IMR-90 (cell line): ENCODE measurements at regions not wholly inside any gene's neighbourhood (a gene's known extent, or its start where the extent isn't known, plus 50 kb on each side); places are given as distances from the start of the nearest gene placed in this dataset.

Experiments used
- ATAC-seq: fragments of 200-7000 bp; cut with Tn5 transposase; 2 replicates; pipeline ENCODE4 v1.9.1; 2020; ENCODE audit warnings: low read depth, mild to moderate bottlenecking, moderate library complexity
- BruUV-seq: library from RNA; stranded (reverse); fragments of 400-500 nt; replicated peaks from 2 replicates; lab custom pipeline; 2021; lab: Mats Ljungman, UMichigan
- CTCF ChIA-PET: fragments of 300-600 bp; formaldehyde crosslinking; extraction: SDS; loops from one replicate; lab custom pipeline; 2021; ENCODE audit warnings: antibody characterized with exemption; lab: Yijun Ruan, JAX
- POLR2A ChIA-PET: fragments of 300-600 bp; sonication (Branson Sonifier 250); formaldehyde crosslinking; loops from one replicate; lab custom pipeline; 2022; ENCODE audit warnings: antibody characterized with exemption; ENCODE audit not compliant: unreplicated experiment; lab: Charles Lee
- DNase-seq: peaks from one replicate; pipeline ENCODE4 v3.0.0; 2013
- H2AFZ ChIP-seq: replicated peaks from 2 replicates; pipeline ENCODE3; 2013; ENCODE audit warnings: low read length, mild to moderate bottlenecking; ENCODE audit not compliant: poor library complexity
- H2AK5ac ChIP-seq: 2 replicates; pipeline ENCODE4 v1.6.1; 2013; ENCODE audit warnings: low read depth, low read length, inconsistent platforms
- H2AK9ac ChIP-seq: replicated peaks from 2 replicates; pipeline ENCODE3; 2013; ENCODE audit warnings: mild to moderate bottlenecking, low read depth, low read length, moderate library complexity; ENCODE audit not compliant: poor library complexity
- H2BK120ac ChIP-seq: 2 replicates; pipeline ENCODE4 v1.6.1; 2013; ENCODE audit warnings: low read depth, low read length, inconsistent platforms
- H2BK15ac ChIP-seq: 3 replicates; pipeline ENCODE4 v1.6.1; 2013; ENCODE audit warnings: low read depth, low read length, inconsistent platforms
- H2BK20ac ChIP-seq: 2 replicates; pipeline ENCODE4 v1.6.1; 2013; ENCODE audit warnings: low read depth, mild to moderate bottlenecking, inconsistent platforms, low read length, moderate library complexity
- H2BK5ac ChIP-seq: 2 replicates; pipeline ENCODE4 v1.6.1; 2013; ENCODE audit warnings: mild to moderate bottlenecking, low read depth, low read length, inconsistent platforms; ENCODE audit not compliant: poor library complexity, severe bottlenecking
- H3K14ac ChIP-seq: replicated peaks from 2 replicates; pipeline ENCODE4 v1.6.1; 2013; ENCODE audit warnings: low read depth, low read length, inconsistent platforms
- H3K18ac ChIP-seq: 2 replicates; pipeline ENCODE4 v1.6.1; 2013; ENCODE audit warnings: low read depth, low read length, control low read depth
- H3K23ac ChIP-seq: 2 replicates; pipeline ENCODE4 v1.6.1; 2013; ENCODE audit warnings: low read depth, low read length, inconsistent platforms
- H3K27ac ChIP-seq: 2 replicates; pipeline ENCODE4 v1.5.1; 2013; ENCODE audit warnings: mild to moderate bottlenecking, control low read depth, low read length; ENCODE audit not compliant: insufficient read depth
- H3K27me3 ChIP-seq: 2 replicates; pipeline ENCODE4 v1.6.1; 2013; ENCODE audit warnings: low read length; ENCODE audit not compliant: control insufficient read depth, insufficient read depth
- H3K36me3 ChIP-seq: 2 replicates; pipeline ENCODE4 v1.6.1; 2013; ENCODE audit warnings: low read length, mixed read lengths; ENCODE audit not compliant: control insufficient read depth, insufficient read depth
- H3K4ac ChIP-seq: 2 replicates; pipeline ENCODE4 v1.6.1; 2013; ENCODE audit warnings: low read depth, low read length, inconsistent platforms
- H3K4me1 ChIP-seq: 2 replicates; pipeline ENCODE4 v1.6.1; 2013; ENCODE audit warnings: low read length, mixed read lengths; ENCODE audit not compliant: control insufficient read depth, insufficient read depth
- H3K4me2 ChIP-seq: 2 replicates; pipeline ENCODE4 v1.6.1; 2013; ENCODE audit warnings: low read depth, mild to moderate bottlenecking, control low read depth, low read length, moderate library complexity
- H3K4me3 ChIP-seq: 2 replicates; pipeline ENCODE4 v1.5.1; 2013; ENCODE audit warnings: low read depth, mild to moderate bottlenecking, control low read depth, low read length, moderate library complexity; ENCODE audit not compliant: insufficient read depth
- H3K56ac ChIP-seq: 2 replicates; pipeline ENCODE4 v1.6.1; 2013; ENCODE audit warnings: low read length, inconsistent platforms; ENCODE audit not compliant: insufficient read depth; ENCODE audit errors: extremely low read depth
- H3K79me1 ChIP-seq, 2 experiments: 2 replicates each; pipeline ENCODE4 v1.6.1; 2013; ENCODE audit warnings: low read length in 2 of 2, inconsistent platforms in 1 of 2, low read depth in 1 of 2
- H3K9ac ChIP-seq: 2 replicates; pipeline ENCODE4 v1.6.1; 2013; ENCODE audit warnings: low read depth, low read length, control low read depth
- H3K9me1 ChIP-seq: 2 replicates; pipeline ENCODE4 v1.6.1; 2013; ENCODE audit warnings: low read length, inconsistent platforms; ENCODE audit not compliant: insufficient read depth
- H3K9me3 ChIP-seq: 2 replicates; pipeline ENCODE4 v1.6.1; 2013; ENCODE audit warnings: low read length; ENCODE audit not compliant: control insufficient read depth, insufficient read depth
- H4K20me1 ChIP-seq: 2 replicates; pipeline ENCODE4 v1.6.1; 2013; ENCODE audit warnings: low read length, inconsistent platforms; ENCODE audit not compliant: insufficient read depth
- H4K5ac ChIP-seq: 2 replicates; pipeline ENCODE4 v1.6.1; 2013; ENCODE audit warnings: mild to moderate bottlenecking, low read depth, low read length, control low read depth
- H4K8ac ChIP-seq, 2 experiments: 2 replicates each; pipeline ENCODE4 v1.6.1; 2013; ENCODE audit warnings: low read depth in 2 of 2, low read length in 2 of 2, control low read depth in 1 of 2, inconsistent platforms in 1 of 2
- H4K91ac ChIP-seq: 2 replicates; pipeline ENCODE4 v1.6.1; 2013; ENCODE audit warnings: low read depth, low read length, inconsistent platforms; ENCODE audit not compliant: insufficient read depth
- BHLHE40 ChIP-seq: fragments of 150-350 bp; IDR thresholded peaks from 2 replicates; pipeline ENCODE4 v1.6.1; 2016; ENCODE audit warnings: mild to moderate bottlenecking, low read depth, low read length
- CEBPB ChIP-seq: IDR thresholded peaks from 2 replicates; pipeline ENCODE4 v1.6.1; 2012; ENCODE audit warnings: low read depth, low read length, improper control_type of control experiment
- CHD1 ChIP-seq: IDR thresholded peaks from 2 replicates; pipeline ENCODE4 v1.6.1; 2012; ENCODE audit warnings: low read depth, low read length, improper control_type of control experiment
- MAFK ChIP-seq: IDR thresholded peaks from 2 replicates; pipeline ENCODE4 v1.6.1; 2012; ENCODE audit warnings: low read depth, low read length, improper control_type of control experiment
- MXI1 ChIP-seq: IDR thresholded peaks from 2 replicates; pipeline ENCODE4 v1.6.1; 2012; ENCODE audit warnings: low read depth, mild to moderate bottlenecking, low read length, moderate library complexity, borderline replicate concordance
- NFE2L2 ChIP-seq: fragments of 150-350 bp; IDR thresholded peaks from 2 replicates; pipeline ENCODE4 v1.6.1; 2016; ENCODE audit warnings: low read depth, mild to moderate bottlenecking, low read length
- RAD21 ChIP-seq: IDR thresholded peaks from 2 replicates; pipeline ENCODE4 v1.6.1; 2012; ENCODE audit warnings: low read length, improper control_type of control experiment
- WGBS, 2 experiments: methylation state at CpG; one replicate each; pipeline versions ENCODE4 v1.1.5 to v1.1.7; 2013; ENCODE audit warnings: missing lambda C conversion rate in 2 of 2; ENCODE audit not compliant: insufficient read length in 1 of 2; ENCODE audit errors: extremely low coverage in 2 of 2; 5-methylcytosine and 5-hydroxymethylcytosine counted together
- dilution Hi-C: fragments of 300-500 bp; cut with HindIII; formaldehyde crosslinking; loops from one replicate; pipeline ENCODE4 v1.14.3; 2018; ENCODE audit warnings: low sequenced_read_pairs; ENCODE audit not compliant: unreplicated experiment
- in situ Hi-C: fragments of 300-500 bp; cut with MboI; formaldehyde crosslinking; loops from 3 replicates; pipeline ENCODE4 v1.14.3; 2019; ENCODE audit warnings: low sequenced_read_pairs, inconsistent platforms, mixed read lengths
- intact Hi-C: fragments of 100-400 bp; cut with micrococcal nuclease; formaldehyde crosslinking; loops from 2 replicates; pipeline ENCODE4 v1.10.0; 2022
- TF ChIP-seq, protein P1 (sequence below): conservative IDR thresholded peaks from 2 replicates; pipeline ENCODE4 v1.5.1; 2012; ENCODE audit warnings: mild to moderate bottlenecking, low read depth, low read length, improper control_type of control experiment
- TF ChIP-seq, protein P2 (sequence below): fragments of 150-350 bp; IDR thresholded peaks from 2 replicates; pipeline ENCODE4 v1.6.1; 2016; ENCODE audit warnings: low read depth, mild to moderate bottlenecking, low read length, moderate library complexity, borderline replicate concordance

DNA sequence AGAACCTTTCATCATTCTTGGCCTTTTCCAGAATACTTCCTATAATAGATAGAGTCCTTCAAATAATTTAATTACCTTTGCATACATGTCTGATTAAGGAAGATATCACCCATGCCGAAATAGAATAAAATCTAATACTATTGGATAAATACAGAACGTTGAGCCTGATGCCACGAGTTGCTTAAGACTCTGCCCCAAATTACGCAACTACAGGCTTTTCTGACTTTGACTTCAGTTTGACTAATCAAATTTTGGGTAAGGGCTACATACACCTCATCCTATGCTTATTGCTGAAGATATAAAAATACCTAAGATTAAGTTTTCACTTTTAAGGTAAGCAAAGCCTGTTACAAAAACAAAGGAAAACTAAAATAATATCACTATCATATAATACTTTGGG is 1065.1 kb upstream of the NRXN1 start:
- H3K27ac ChIP-seq, result no peak overlapping the region
- no peak overlapping the region for H2BK120ac ChIP-seq
- no CpG with 5 or more reads among the region's 4 CpGs for WGBS, 2 experiments
- no peak overlapping the region for H4K91ac ChIP-seq
- no peak overlapping the region for H3K14ac ChIP-seq
- in situ Hi-C loops (no loop called here), intact Hi-C loops (no loop called here), dilution Hi-C loops (no loop called here)
- no peak overlapping the region for H3K4ac ChIP-seq
- H2AK5ac ChIP-seq, result no peak overlapping the region
- no peak overlapping the region for H2AFZ ChIP-seq
- no peak for DNase-seq
- H4K5ac ChIP-seq, result no peak overlapping the region
- H2AK9ac ChIP-seq, result no peak overlapping the region
- TF ChIP-seq CHD1 (no peak), MXI1 (no peak), MAFK (no peak), CEBPB (peak; percentile 74), BHLHE40 (no peak), NFE2L2 (no peak), RAD21 (no peak)
- TF ChIP-seq, protein P1, sequence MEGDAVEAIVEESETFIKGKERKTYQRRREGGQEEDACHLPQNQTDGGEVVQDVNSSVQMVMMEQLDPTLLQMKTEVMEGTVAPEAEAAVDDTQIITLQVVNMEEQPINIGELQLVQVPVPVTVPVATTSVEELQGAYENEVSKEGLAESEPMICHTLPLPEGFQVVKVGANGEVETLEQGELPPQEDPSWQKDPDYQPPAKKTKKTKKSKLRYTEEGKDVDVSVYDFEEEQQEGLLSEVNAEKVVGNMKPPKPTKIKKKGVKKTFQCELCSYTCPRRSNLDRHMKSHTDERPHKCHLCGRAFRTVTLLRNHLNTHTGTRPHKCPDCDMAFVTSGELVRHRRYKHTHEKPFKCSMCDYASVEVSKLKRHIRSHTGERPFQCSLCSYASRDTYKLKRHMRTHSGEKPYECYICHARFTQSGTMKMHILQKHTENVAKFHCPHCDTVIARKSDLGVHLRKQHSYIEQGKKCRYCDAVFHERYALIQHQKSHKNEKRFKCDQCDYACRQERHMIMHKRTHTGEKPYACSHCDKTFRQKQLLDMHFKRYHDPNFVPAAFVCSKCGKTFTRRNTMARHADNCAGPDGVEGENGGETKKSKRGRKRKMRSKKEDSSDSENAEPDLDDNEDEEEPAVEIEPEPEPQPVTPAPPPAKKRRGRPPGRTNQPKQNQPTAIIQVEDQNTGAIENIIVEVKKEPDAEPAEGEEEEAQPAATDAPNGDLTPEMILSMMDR, result no peak
- TF ChIP-seq, protein P2, sequence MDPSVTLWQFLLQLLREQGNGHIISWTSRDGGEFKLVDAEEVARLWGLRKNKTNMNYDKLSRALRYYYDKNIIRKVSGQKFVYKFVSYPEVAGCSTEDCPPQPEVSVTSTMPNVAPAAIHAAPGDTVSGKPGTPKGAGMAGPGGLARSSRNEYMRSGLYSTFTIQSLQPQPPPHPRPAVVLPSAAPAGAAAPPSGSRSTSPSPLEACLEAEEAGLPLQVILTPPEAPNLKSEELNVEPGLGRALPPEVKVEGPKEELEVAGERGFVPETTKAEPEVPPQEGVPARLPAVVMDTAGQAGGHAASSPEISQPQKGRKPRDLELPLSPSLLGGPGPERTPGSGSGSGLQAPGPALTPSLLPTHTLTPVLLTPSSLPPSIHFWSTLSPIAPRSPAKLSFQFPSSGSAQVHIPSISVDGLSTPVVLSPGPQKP, result no peak
- BruUV-seq, result no TSS peak
- H2BK20ac ChIP-seq, result no peak overlapping the region
- no peak overlapping the region for H4K8ac ChIP-seq
- H3K9me1 ChIP-seq, result no peaks in the 10 kb centered on the region
- no peak overlapping the region for H3K9ac ChIP-seq
- no peaks in the 10 kb centered on the region for H3K4me1 ChIP-seq
- H2BK5ac ChIP-seq, result no peak overlapping the region
- H3K56ac ChIP-seq, result no peak overlapping the region
- H3K36me3 ChIP-seq, result no peaks in the 10 kb centered on the region
- no peak overlapping the region for H3K18ac ChIP-seq
- no peaks in the 10 kb centered on the region for H3K79me1 ChIP-seq
- H3K4me2 ChIP-seq, result no peak overlapping the region
- no peaks in the 10 kb centered on the region for H3K9me3 ChIP-seq
- no peak overlapping the region for H3K4me3 ChIP-seq
- H2BK15ac ChIP-seq, result no peak overlapping the region
- no peak overlapping the region for H3K23ac ChIP-seq
- ATAC-seq, result no peak
- CTCF ChIA-PET, result no interaction called here
- POLR2A ChIA-PET, result no interaction called here
- H4K20me1 ChIP-seq, result no peaks in the 10 kb centered on the region
- H3K27me3 ChIP-seq, result no peaks in the 10 kb centered on the region
